ENCODE measurements at regions not wholly inside any gene's neighbourhood (a gene's known extent, or its start where the extent isn't known, plus 50 kb on each side); places are given as distances from the start of the nearest gene placed in this dataset.
"Not testable (repeated sequence)": the region's sequence is repeated elsewhere in the genome, so short reads cannot be mapped to it uniquely, and the experiment has no call there.

- not testable (repeated sequence) for TF ChIP-seq CTCF (conservative IDR thresholded peaks at IDR 0.05; ENCODE audit: low read length); EZH2phosphoT487 (IDR thresholded peaks at IDR 0.05; ENCODE audit: borderline replicate concordance, low read depth, low read length)
These were observed 463.2 kb downstream of the SQOR start for GRCh38 chr15:46098006-46098405.

Measured in OCI-LY7 (cell line).